NCI-H69 (cell line): ENCODE measurements at regions not wholly inside any gene's neighbourhood (a gene's known extent, or its start where the extent isn't known, plus 50 kb on each side); places are given as distances from the start of the nearest gene placed in this dataset.

Experiments used
- DNase-seq: peaks from one replicate; lab custom pipeline; 2025; lab: John Stamatoyannopoulos, UW

- DNase-seq = no peak
These were observed 201.2 kb upstream of the PIK3C3 start for GRCh38 chr18:41753826-41754225.

GRCh38 chr18:41752826-41753225, 202.2 kb upstream of the PIK3C3 start:
- no peak for DNase-seq

GRCh38 chr18:41751652-41752051, 203.4 kb upstream of the PIK3C3 start:
- DNase-seq = no peak

GRCh38 chr18:41751161-41751560, 203.9 kb upstream of the PIK3C3 start:
- no peak for DNase-seq

- DNase-seq = no peak
These were observed 207.3 kb upstream of the PIK3C3 start for GRCh38 chr18:41747723-41748242.

- DNase-seq = peak; percentile 92
These were observed 209.6 kb upstream of the PIK3C3 start for GRCh38 chr18:41745166-41746049.

- DNase-seq = peak; percentile 63
These were observed 210.5 kb upstream of the PIK3C3 start for GRCh38 chr18:41744421-41745030.

- no peak for DNase-seq
These were observed 217.8 kb upstream of the PIK3C3 start for GRCh38 chr18:41737218-41737617.

GRCh38 chr18:41734917-41735316, 220.1 kb upstream of the PIK3C3 start:
- no peak for DNase-seq

GRCh38 chr18:41732356-41732755, 222.7 kb upstream of the PIK3C3 start:
- DNase-seq = no peak

GRCh38 chr18:41731884-41732283, 223.2 kb upstream of the PIK3C3 start:
- DNase-seq = no peak

- no peak for DNase-seq
These were observed 230.8 kb upstream of the PIK3C3 start for GRCh38 chr18:41724195-41724594.

GRCh38 chr18:41721103-41721790, 233.8 kb upstream of the PIK3C3 start:
- no peak for DNase-seq

GRCh38 chr18:41720226-41720625, 234.8 kb upstream of the PIK3C3 start:
- DNase-seq = no peak

- no peak for DNase-seq
These were observed 235.2 kb upstream of the PIK3C3 start for GRCh38 chr18:41719808-41720207.

- no peak for DNase-seq
These were observed 240.2 kb upstream of the PIK3C3 start for GRCh38 chr18:41714872-41715271.

- no peak for DNase-seq
These were observed 240.8 kb upstream of the PIK3C3 start for GRCh38 chr18:41713969-41714825.

- DNase-seq = no peak
These were observed 248.7 kb upstream of the PIK3C3 start for GRCh38 chr18:41706301-41706700.

GRCh38 chr18:41703744-41704530, 251.1 kb upstream of the PIK3C3 start:
- no peak for DNase-seq

- no peak for DNase-seq
These were observed 254.6 kb upstream of the PIK3C3 start for GRCh38 chr18:41700416-41700815.

- DNase-seq = no peak
These were observed 259.6 kb upstream of the PIK3C3 start for GRCh38 chr18:41695441-41695840.
